ENCODE measurements at regions not wholly inside any gene's neighbourhood (a gene's known extent, or its start where the extent isn't known, plus 50 kb on each side); places are given as distances from the start of the nearest gene placed in this dataset.

DNA sequence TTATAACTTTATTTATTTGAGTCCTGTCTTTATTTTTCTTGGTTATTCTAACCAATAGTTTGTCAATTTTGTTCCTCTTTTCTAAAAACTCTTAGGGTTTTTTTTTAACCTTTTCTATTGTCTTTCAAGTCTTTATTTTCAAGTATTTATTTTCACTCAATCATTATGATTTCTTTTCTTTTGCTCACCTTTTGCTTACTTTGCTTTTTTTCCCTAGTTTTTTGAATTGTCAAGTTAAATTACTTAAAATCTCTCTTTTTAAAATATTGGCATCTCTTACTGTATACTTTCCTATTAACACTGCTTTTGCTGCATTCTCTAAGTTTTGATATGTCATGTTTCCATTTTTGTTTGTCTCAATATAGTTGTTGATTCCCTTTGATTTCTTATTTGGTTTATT is 396.8 kb upstream of the CCDC179 start:
- TF ChIP-seq, protein P1, sequence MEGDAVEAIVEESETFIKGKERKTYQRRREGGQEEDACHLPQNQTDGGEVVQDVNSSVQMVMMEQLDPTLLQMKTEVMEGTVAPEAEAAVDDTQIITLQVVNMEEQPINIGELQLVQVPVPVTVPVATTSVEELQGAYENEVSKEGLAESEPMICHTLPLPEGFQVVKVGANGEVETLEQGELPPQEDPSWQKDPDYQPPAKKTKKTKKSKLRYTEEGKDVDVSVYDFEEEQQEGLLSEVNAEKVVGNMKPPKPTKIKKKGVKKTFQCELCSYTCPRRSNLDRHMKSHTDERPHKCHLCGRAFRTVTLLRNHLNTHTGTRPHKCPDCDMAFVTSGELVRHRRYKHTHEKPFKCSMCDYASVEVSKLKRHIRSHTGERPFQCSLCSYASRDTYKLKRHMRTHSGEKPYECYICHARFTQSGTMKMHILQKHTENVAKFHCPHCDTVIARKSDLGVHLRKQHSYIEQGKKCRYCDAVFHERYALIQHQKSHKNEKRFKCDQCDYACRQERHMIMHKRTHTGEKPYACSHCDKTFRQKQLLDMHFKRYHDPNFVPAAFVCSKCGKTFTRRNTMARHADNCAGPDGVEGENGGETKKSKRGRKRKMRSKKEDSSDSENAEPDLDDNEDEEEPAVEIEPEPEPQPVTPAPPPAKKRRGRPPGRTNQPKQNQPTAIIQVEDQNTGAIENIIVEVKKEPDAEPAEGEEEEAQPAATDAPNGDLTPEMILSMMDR (IDR thresholded peaks at IDR 0.05) = no peak
- ChIA-PET POLR2A (no interaction called here), CTCF (no interaction called here)
- Histone ChIP-seq H3K27ac (ENCODE audit: low read depth in 1 of 2, low read length in 2 of 2) (no peak overlapping the region), H3K36me3 (ENCODE audit: insufficient read depth, low read length) (no peaks in the 10 kb centered on the region), H3K27me3 (ENCODE audit: control insufficient read depth in 1 of 2, insufficient read depth in 2 of 2, low read length in 2 of 2) (no peaks in the 10 kb centered on the region), H3K4me3 (ENCODE audit: low read length) (no peak overlapping the region), H3K9me3 (ENCODE audit: control insufficient read depth in 1 of 2, insufficient read depth in 1 of 2, low read length in 2 of 2) (no peaks in the 10 kb centered on the region), H3K4me1 (ENCODE audit: insufficient read depth, low read length) (no peaks in the 10 kb centered on the region)
- no peaks in the 10 kb centered on the region for H3K36me3 Mint-ChIP-seq (ENCODE audit: low read depth)
- H3K9me3 Mint-ChIP-seq = peaks cover 12% of the 10 kb centered on the region
- H3K27me3 Mint-ChIP-seq = no peaks in the 10 kb centered on the region
- intact Hi-C loops (cut with DNase I, micrococcal nuclease) = no loop called here
- H3K4me1 Mint-ChIP-seq (ENCODE audit: low read depth) = no peaks in the 10 kb centered on the region
- no peak overlapping the region for H3K4me3 Mint-ChIP-seq
- H3K27ac Mint-ChIP-seq = no peak overlapping the region
- DNase-seq (no peak), ATAC-seq (ENCODE audit: poor library complexity) (no peak)

DNA sequence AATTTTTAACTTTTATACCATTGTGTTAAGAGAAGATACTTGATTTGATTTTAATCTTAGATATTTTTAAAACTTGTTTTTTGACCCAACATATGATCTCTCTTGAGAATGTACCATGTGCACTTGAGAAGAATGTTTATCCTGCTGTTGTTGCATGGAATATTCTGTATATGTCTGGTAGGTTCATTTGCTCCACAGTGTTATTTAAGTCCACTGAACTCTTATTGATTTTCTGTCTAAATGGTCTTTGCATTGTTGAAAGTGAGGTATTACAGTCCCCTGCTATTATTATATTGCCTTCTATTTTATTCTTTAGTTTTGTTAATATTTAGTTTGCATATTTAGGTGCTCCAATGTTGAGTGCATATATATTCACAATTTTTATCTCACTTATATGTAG is 397.3 kb upstream of the CCDC179 start:
- Mint-ChIP-seq H3K27ac (no peak overlapping the region), H3K9me3 (peaks cover 15% of the 10 kb centered on the region), H3K36me3 (ENCODE audit: low read depth) (no peaks in the 10 kb centered on the region), H3K27me3 (no peaks in the 10 kb centered on the region), H3K4me3 (no peak overlapping the region), H3K4me1 (ENCODE audit: low read depth) (no peaks in the 10 kb centered on the region)
- Histone ChIP-seq H3K36me3 (ENCODE audit: insufficient read depth, low read length) (no peaks in the 10 kb centered on the region), H3K9me3 (ENCODE audit: control insufficient read depth in 1 of 2, insufficient read depth in 1 of 2, low read length in 2 of 2) (no peaks in the 10 kb centered on the region), H3K4me1 (ENCODE audit: insufficient read depth, low read length) (no peaks in the 10 kb centered on the region), H3K4me3 (ENCODE audit: low read length) (no peak overlapping the region), H3K27ac (ENCODE audit: low read depth in 1 of 2, low read length in 2 of 2) (no peak overlapping the region), H3K27me3 (ENCODE audit: control insufficient read depth in 1 of 2, insufficient read depth in 2 of 2, low read length in 2 of 2) (no peaks in the 10 kb centered on the region)
- no peak for ATAC-seq (ENCODE audit: poor library complexity)
- TF ChIP-seq, protein P1 (IDR thresholded peaks at IDR 0.05) = no peak
- ChIA-PET CTCF (no interaction called here), POLR2A (no interaction called here)
- no peak for DNase-seq
- intact Hi-C loops (cut with DNase I, micrococcal nuclease) = no loop called here

- Histone ChIP-seq H3K27ac (ENCODE audit: low read depth in 1 of 2, low read length in 2 of 2) (no peak overlapping the region), H3K4me3 (ENCODE audit: low read length) (no peak overlapping the region), H3K36me3 (ENCODE audit: insufficient read depth, low read length) (no peaks in the 10 kb centered on the region), H3K4me1 (ENCODE audit: insufficient read depth, low read length) (no peaks in the 10 kb centered on the region), H3K27me3 (ENCODE audit: control insufficient read depth in 1 of 2, insufficient read depth in 2 of 2, low read length in 2 of 2) (no peaks in the 10 kb centered on the region), H3K9me3 (ENCODE audit: control insufficient read depth in 1 of 2, insufficient read depth in 1 of 2, low read length in 2 of 2) (peaks cover 7 to 11% of the 10 kb centered on the region in 2 experiments)
- ATAC-seq (ENCODE audit: poor library complexity) (no peak), DNase-seq (no peak)
- no peak overlapping the region for H3K4me3 Mint-ChIP-seq
- H3K27ac Mint-ChIP-seq = no peak overlapping the region
- TF ChIP-seq, protein P1 (IDR thresholded peaks at IDR 0.05) = no peak
- ChIA-PET POLR2A (no interaction called here), CTCF (no interaction called here)
- H3K4me1 Mint-ChIP-seq (ENCODE audit: low read depth) = no peaks in the 10 kb centered on the region
- intact Hi-C loops (cut with DNase I, micrococcal nuclease) = no loop called here
- H3K27me3 Mint-ChIP-seq = no peaks in the 10 kb centered on the region
- no peaks in the 10 kb centered on the region for H3K36me3 Mint-ChIP-seq (ENCODE audit: low read depth)
- H3K9me3 Mint-ChIP-seq = peaks cover 8% of the 10 kb centered on the region
These were observed 403.2 kb upstream of the CCDC179 start for GRCh38 chr11:23263466-23263865.
